EH (cell line): ENCODE measurements at regions not wholly inside any gene's neighbourhood (a gene's known extent, or its start where the extent isn't known, plus 50 kb on each side); places are given as distances from the start of the nearest gene placed in this dataset.
"Not testable (repeated sequence)": the region's sequence is repeated elsewhere in the genome, so short reads cannot be mapped to it uniquely, and the experiment has no call there.

Experiments
- DNase-seq: peaks from one replicate; pipeline ENCODE4 v3.0.0-alpha.2; 2015; ENCODE audit warnings: low read depth

GRCh38 chr2:209070262-209070661 is 353.6 kb upstream of the MAP2 start:
- no peak for DNase-seq

GRCh38 chr2:209073151-209073550 is 350.7 kb upstream of the MAP2 start:
- no peak for DNase-seq

GRCh38 chr2:209074711-209075110 is 349.1 kb upstream of the MAP2 start:
- no peak for DNase-seq

GRCh38 chr2:209076151-209076550 is 347.7 kb upstream of the MAP2 start:
- DNase-seq: no peak

GRCh38 chr2:209086761-209087160 is 337.1 kb upstream of the MAP2 start:
- no peak for DNase-seq

- DNase-seq: no peak
Observed at GRCh38 chr2:209091056-209091455, 332.8 kb upstream of the MAP2 start.

- DNase-seq: no peak
Observed at GRCh38 chr2:209094221-209094620, 329.6 kb upstream of the MAP2 start.

- no peak for DNase-seq
Observed at GRCh38 chr2:209095432-209095831, 328.4 kb upstream of the MAP2 start.

GRCh38 chr2:209097168-209097567 is 326.7 kb upstream of the MAP2 start:
- no peak for DNase-seq

GRCh38 chr2:209102319-209102718 is 321.5 kb upstream of the MAP2 start:
- no peak for DNase-seq

- no peak for DNase-seq
Observed at GRCh38 chr2:209113026-209113425, 310.8 kb upstream of the MAP2 start.

GRCh38 chr2:209114588-209115240 is 309.1 kb upstream of the MAP2 start:
- no peak for DNase-seq

GRCh38 chr2:209121691-209122090 is 302.2 kb upstream of the MAP2 start:
- DNase-seq: no peak

- no peak for DNase-seq
Observed at GRCh38 chr2:209125291-209125690, 298.6 kb upstream of the MAP2 start.

- no peak for DNase-seq
Observed at GRCh38 chr2:209138079-209138478, 285.8 kb upstream of the MAP2 start.

- no peak for DNase-seq
Observed at GRCh38 chr2:209141142-209141541, 282.7 kb upstream of the MAP2 start.

- no peak for DNase-seq
Observed at GRCh38 chr2:209141818-209142217, 282.0 kb upstream of the MAP2 start.

GRCh38 chr2:209145220-209145691 is 278.6 kb upstream of the MAP2 start:
- DNase-seq: not testable (repeated sequence)

GRCh38 chr2:209145941-209146681 is 277.7 kb upstream of the MAP2 start:
- DNase-seq: no peak

GRCh38 chr2:209146682-209147320 is 277.0 kb upstream of the MAP2 start:
- DNase-seq: no peak

- no peak for DNase-seq
Observed at GRCh38 chr2:209147981-209148380, 275.9 kb upstream of the MAP2 start.

- no peak for DNase-seq
Observed at GRCh38 chr2:209160800-209161588, 262.9 kb upstream of the MAP2 start.
